Adrenal gland (tissue), 9 donors: ENCODE measurements at regions not wholly inside any gene's neighbourhood (a gene's known extent, or its start where the extent isn't known, plus 50 kb on each side); places are given as distances from the start of the nearest gene placed in this dataset.

Experiments
- DNase-seq, 7 donors: peaks; one replicate each; pipeline ENCODE4 v3.0.0-alpha.2; 2019 to 2020
- H3K27ac ChIP-seq, 5 donors: fragments of 200-600 bp; sonication (generic) in 4 of 5; 1 replicate in 3 of 5; 2 replicates in 2 of 5; pipeline versions ENCODE4 v1.5.1 to v1.8.0; 2016 to 2020; ENCODE audit warnings: mild to moderate bottlenecking in 1 of 5
- H3K27me3 ChIP-seq: fragments of 200-600 bp; 2 replicates; pipeline ENCODE4 v1.8.0; 2021
- H3K36me3 ChIP-seq, 2 donors: fragments of 200-600 bp; replicated peaks in 1 of 2; 1 replicate in 1 of 2; 2 replicates in 1 of 2; pipeline versions ENCODE4 v1.5.1 to v1.8.0; 2018 to 2022
- H3K4me1 ChIP-seq, 2 donors: fragments of 200-600 bp; replicated peaks in 1 of 2; 1 replicate in 1 of 2; 2 replicates in 1 of 2; pipeline versions ENCODE4 v1.5.1 to v1.8.0; 2018 to 2021
- H3K4me3 ChIP-seq, 4 donors: fragments of 200-600 bp; sonication (generic) in 3 of 4; one replicate each; pipeline ENCODE4 v1.5.1; 2016 to 2018
- H3K9me3 ChIP-seq, 3 donors: fragments of 200-600 bp; sonication (generic) in 1 of 3; replicated peaks in 1 of 3; 1 replicate in 2 of 3; 2 replicates in 1 of 3; pipeline versions ENCODE4 v1.5.1 to v1.8.0; 2016 to 2021
- POLR2A ChIP-seq, 2 donors: fragments of 450-650 bp; IDR thresholded peaks; one replicate each; pipeline ENCODE4 v1.6.1; 2017; ENCODE audit warnings: antibody characterized with exemption in 2 of 2, mild to moderate bottlenecking in 2 of 2, moderate library complexity in 1 of 2
- WGBS, 4 donors: extraction: QIAGEN DNeasy Blood & Tissue Kit in 2 of 4; methylation state at CpG; one replicate each; pipeline versions ENCODE4 v1.1.5 to v1.1.7; 2013 to 2017; 5-methylcytosine and 5-hydroxymethylcytosine counted together
- intact Hi-C, 2 donors: fragments of 100-400 bp; cut with DNase I; formaldehyde crosslinking; loops; one replicate each; pipeline versions ENCODE4 v1.14.1 to v1.15.0; 2022 to 2023
- TF ChIP-seq, protein P1 (sequence below), 6 experiments: fragments of 450-650 bp in 4 of 6; fragments of 200-600 bp in 2 of 6; sonication (generic) in 1 of 6; IDR thresholded peaks; 1 replicate in 5 of 6; 2 replicates in 1 of 6; pipeline versions ENCODE4 v1.5.1 to v1.8.0; 2016 to 2021; ENCODE audit warnings: antibody characterized with exemption in 6 of 6, mild to moderate bottlenecking in 2 of 6, moderate library complexity in 1 of 6
- donor health status: healthy with polysubstance abuse.
- donor health status: Bipolar disorder and iron deficiency.
- donor health status: DM: yes; HTN: yes; CAD: no.
- donor health status: DM: no; HTN: no; CAD: no.
- donor health status: DM: no; HTN: no; CAD: no.

GRCh38 chr3:154584974-154585373 lies 155.0 kb upstream of the GPR149 start:
- intact Hi-C loops = no loop called here
- Histone ChIP-seq H3K4me1 (no peaks in the 10 kb centered on the region), H3K27me3 (no peaks in the 10 kb centered on the region), H3K9me3 (no peaks in the 10 kb centered on the region), H3K4me3 (no peak overlapping the region), H3K36me3 (no peaks in the 10 kb centered on the region), H3K27ac (no peak overlapping the region)
- no peak for DNase-seq
- TF ChIP-seq, protein P1, sequence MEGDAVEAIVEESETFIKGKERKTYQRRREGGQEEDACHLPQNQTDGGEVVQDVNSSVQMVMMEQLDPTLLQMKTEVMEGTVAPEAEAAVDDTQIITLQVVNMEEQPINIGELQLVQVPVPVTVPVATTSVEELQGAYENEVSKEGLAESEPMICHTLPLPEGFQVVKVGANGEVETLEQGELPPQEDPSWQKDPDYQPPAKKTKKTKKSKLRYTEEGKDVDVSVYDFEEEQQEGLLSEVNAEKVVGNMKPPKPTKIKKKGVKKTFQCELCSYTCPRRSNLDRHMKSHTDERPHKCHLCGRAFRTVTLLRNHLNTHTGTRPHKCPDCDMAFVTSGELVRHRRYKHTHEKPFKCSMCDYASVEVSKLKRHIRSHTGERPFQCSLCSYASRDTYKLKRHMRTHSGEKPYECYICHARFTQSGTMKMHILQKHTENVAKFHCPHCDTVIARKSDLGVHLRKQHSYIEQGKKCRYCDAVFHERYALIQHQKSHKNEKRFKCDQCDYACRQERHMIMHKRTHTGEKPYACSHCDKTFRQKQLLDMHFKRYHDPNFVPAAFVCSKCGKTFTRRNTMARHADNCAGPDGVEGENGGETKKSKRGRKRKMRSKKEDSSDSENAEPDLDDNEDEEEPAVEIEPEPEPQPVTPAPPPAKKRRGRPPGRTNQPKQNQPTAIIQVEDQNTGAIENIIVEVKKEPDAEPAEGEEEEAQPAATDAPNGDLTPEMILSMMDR (IDR thresholded peaks at IDR 0.05) = no peak
- no peak for TF ChIP-seq POLR2A (IDR thresholded peaks at IDR 0.05)

GRCh38 chr3:154584041-154584440 lies 154.1 kb upstream of the GPR149 start:
- Histone ChIP-seq H3K27me3 (no peaks in the 10 kb centered on the region), H3K9me3 (no peaks in the 10 kb centered on the region), H3K36me3 (no peaks in the 10 kb centered on the region), H3K4me1 (no peaks in the 10 kb centered on the region), H3K4me3 (no peak overlapping the region), H3K27ac (no peak overlapping the region)
- intact Hi-C loops = no loop called here
- WGBS, 4 donors = 79 to 87% (median 82%) methylated on average over 4 of the region's 4 CpGs
- no peak for TF ChIP-seq POLR2A (IDR thresholded peaks at IDR 0.05)
- TF ChIP-seq, protein P1 (IDR thresholded peaks at IDR 0.05) = no peak
- no peak for DNase-seq

DNA sequence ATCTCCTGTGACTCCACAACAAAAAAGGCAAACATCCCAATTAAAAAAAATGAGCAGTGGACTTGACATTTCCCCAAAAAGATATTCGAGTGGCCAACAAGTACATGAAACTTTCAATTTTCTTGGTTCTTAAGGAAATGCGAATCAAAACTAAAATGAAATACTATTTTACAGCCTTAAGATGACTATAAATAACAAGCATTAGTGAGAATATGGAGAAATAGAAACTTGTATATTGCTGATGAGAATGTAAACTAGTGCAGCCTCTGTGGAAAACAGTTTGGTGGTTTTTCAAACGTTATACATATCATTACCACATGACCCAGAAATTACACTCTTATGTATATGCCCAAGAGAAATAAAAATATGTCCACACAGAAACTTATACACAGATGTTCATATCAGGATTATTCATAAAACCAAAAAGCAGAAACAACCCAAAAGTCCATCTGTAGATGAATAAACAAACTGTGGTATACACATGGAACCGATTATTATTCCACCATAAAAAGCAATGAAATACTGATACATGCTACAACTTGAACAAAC lies 153.2 kb upstream of the GPR149 start:
- no peaks in the 10 kb centered on the region for H3K9me3 ChIP-seq
- no peaks in the 10 kb centered on the region for H3K27me3 ChIP-seq
- no peaks in the 10 kb centered on the region for H3K36me3 ChIP-seq
- TF ChIP-seq POLR2A (IDR thresholded peaks at IDR 0.05) = no peak
- TF ChIP-seq, protein P1 (IDR thresholded peaks at IDR 0.05) = no peak
- 64 to 73% (median 69%) methylated on average over 4 of the region's 4 CpGs for WGBS, 4 donors
- intact Hi-C loops = no loop called here
- no peak for DNase-seq
- no peak overlapping the region for H3K27ac ChIP-seq
- no peak overlapping the region for H3K4me3 ChIP-seq
- H3K4me1 ChIP-seq = no peaks in the 10 kb centered on the region

DNA sequence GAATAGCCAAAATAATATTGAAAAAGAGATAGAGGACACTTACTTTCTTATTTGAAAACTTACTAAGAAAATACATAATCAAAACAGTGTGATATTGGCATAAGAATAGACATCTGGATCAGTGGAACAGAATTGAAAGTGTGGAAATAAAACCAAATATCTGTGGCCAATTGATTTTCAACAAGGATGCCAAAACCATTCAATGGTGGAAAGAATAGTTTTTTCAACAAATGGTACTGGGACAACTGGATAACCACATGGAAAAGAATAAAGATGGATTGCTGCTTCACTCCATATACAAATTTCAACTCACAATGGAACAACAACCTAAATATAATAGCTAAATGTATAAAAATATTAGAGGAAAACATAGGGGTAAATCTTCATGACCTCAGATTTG lies 152.5 kb upstream of the GPR149 start:
- H3K4me1 ChIP-seq = no peaks in the 10 kb centered on the region
- intact Hi-C loops = no loop called here
- H3K27ac ChIP-seq = no peak overlapping the region
- H3K36me3 ChIP-seq = no peaks in the 10 kb centered on the region
- no peak overlapping the region for H3K4me3 ChIP-seq
- H3K27me3 ChIP-seq = no peaks in the 10 kb centered on the region
- DNase-seq = no peak
- H3K9me3 ChIP-seq = no peaks in the 10 kb centered on the region
- TF ChIP-seq POLR2A (IDR thresholded peaks at IDR 0.05) = no peak
- TF ChIP-seq, protein P1 (IDR thresholded peaks at IDR 0.05) = no peak
